ENCODE measurements at regions not wholly inside any gene's neighbourhood (a gene's known extent, or its start where the extent isn't known, plus 50 kb on each side); places are given as distances from the start of the nearest gene placed in this dataset.

DNA sequence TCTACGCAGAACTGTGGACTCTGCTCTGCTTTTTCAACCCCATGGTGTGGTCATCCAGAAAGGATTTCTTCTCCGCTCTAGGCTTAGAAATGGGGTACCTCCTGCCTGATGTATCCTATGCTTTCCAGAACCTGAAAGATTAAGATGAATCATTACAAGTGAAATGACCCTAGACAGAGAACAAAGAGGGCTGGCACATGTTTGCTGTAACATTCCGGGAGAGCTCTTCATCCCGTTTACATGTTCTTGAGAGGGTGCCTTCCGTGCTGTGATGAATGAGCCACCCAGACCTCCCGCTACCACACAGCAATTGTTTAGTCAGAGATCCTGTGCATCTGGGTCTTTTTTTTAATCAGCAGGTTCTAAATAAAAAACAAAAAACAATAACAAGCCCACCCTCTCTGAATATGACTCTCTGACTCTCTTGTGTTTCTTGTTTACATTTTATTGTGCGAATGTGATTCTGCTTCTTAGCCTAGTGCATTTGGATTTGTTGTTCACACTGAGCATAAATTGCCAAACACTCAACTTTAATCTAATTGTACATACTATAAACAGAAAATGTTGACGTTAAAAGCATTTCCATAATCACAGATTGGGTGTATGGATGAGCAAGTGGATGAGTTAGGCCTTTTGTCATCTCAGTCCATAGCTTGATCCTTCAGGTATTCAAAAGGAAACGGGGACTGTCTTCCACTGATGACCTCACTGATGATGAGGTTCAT, 87.1 kb downstream of the GPR88 start:
- TF ChIP-seq, protein P1, sequence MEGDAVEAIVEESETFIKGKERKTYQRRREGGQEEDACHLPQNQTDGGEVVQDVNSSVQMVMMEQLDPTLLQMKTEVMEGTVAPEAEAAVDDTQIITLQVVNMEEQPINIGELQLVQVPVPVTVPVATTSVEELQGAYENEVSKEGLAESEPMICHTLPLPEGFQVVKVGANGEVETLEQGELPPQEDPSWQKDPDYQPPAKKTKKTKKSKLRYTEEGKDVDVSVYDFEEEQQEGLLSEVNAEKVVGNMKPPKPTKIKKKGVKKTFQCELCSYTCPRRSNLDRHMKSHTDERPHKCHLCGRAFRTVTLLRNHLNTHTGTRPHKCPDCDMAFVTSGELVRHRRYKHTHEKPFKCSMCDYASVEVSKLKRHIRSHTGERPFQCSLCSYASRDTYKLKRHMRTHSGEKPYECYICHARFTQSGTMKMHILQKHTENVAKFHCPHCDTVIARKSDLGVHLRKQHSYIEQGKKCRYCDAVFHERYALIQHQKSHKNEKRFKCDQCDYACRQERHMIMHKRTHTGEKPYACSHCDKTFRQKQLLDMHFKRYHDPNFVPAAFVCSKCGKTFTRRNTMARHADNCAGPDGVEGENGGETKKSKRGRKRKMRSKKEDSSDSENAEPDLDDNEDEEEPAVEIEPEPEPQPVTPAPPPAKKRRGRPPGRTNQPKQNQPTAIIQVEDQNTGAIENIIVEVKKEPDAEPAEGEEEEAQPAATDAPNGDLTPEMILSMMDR (conservative IDR thresholded peaks at IDR 0.05 in 1 of 2, IDR thresholded peaks at IDR 0.05 in 1 of 2; ENCODE audit: extremely low read depth in 1 of 2, insufficient read depth in 1 of 2, low read depth in 1 of 2, low read length in 2 of 2), result no peak
- no peak for TF ChIP-seq EZH2 (IDR thresholded peaks at IDR 0.05; ENCODE audit: borderline replicate concordance, low read length)
